ENCODE measurements at regions not wholly inside any gene's neighbourhood (a gene's known extent, or its start where the extent isn't known, plus 50 kb on each side); places are given as distances from the start of the nearest gene placed in this dataset.
"Not testable (repeated sequence)": the region's sequence is repeated elsewhere in the genome, so short reads cannot be mapped to it uniquely, and the experiment has no call there.

- WGBS (ENCODE audit: missing lambda C conversion rate), result 31% methylated on average over 1 of the region's 1 CpG
- no peak for ATAC-seq
Observed at GRCh38 chr12:72748971-72749370, 476.8 kb downstream of the TRHDE start.

GRCh38 chr12:72753571-72753970 is 481.4 kb downstream of the TRHDE start:
- Histone ChIP-seq H3K27ac (no peak overlapping the region), H3K9me3 (peaks cover 2% of the 10 kb centered on the region; the same call in 1 of the 3 replicates), H3K4me1 (no peaks in the 10 kb centered on the region), H3K4me2 (no peak overlapping the region), H3K4me3 (no peak overlapping the region)
- CTCF ChIA-PET, result interaction anchor here (0.6 kb wide), 1 partner anchor 15 kb away, joined by 3 read pairs; no protein-coding TSS in a partner anchor
- POLR2A ChIA-PET, result no interaction called here
- 23% methylated on average over 3 of the region's 3 CpGs for WGBS (ENCODE audit: missing lambda C conversion rate)
- ATAC-seq (no peak), DNase-seq (ENCODE audit: low read depth in 1 of 2, low spot score in 1 of 2) (no peak), FAIRE-seq (no peak)
- TF ChIP-seq HDAC2 (IDR thresholded peaks at IDR 0.05), result no peak
- TF ChIP-seq RNF2 (IDR thresholded peaks at IDR 0.05; ENCODE audit: borderline replicate concordance, low read depth), result no peak
- no peak for TF ChIP-seq POLR2AphosphoS2 (conservative IDR thresholded peaks at IDR 0.05; ENCODE audit: low read length)
- no peak for TF ChIP-seq HOXB5 (CRISPR knock-in tag; IDR thresholded peaks at IDR 0.05)
- TF ChIP-seq CHD2 (IDR thresholded peaks at IDR 0.05; ENCODE audit: low read length, partially characterized antibody), result no peak
- TF ChIP-seq EHMT2 (IDR thresholded peaks at IDR 0.05; ENCODE audit: low read depth), result no peak
- no peak for TF ChIP-seq FOSL2 (IDR thresholded peaks at IDR 0.05)
- TF ChIP-seq FOSL2 (CRISPR knock-in tag; IDR thresholded peaks at IDR 0.05), result no peak
- TF ChIP-seq BHLHE40 (IDR thresholded peaks at IDR 0.05; ENCODE audit: low read depth, low read length), result no peak
- no peak for TF ChIP-seq MAZ (IDR thresholded peaks at IDR 0.05; ENCODE audit: borderline replicate concordance, low read depth, low read length)
- no peak for TF ChIP-seq KDM1A (IDR thresholded peaks at IDR 0.05; ENCODE audit: low read depth)
- no peak for TF ChIP-seq NR3C1 (IDR thresholded peaks at IDR 0.05)
- no peak for TF ChIP-seq RARB (CRISPR knock-in tag; IDR thresholded peaks at IDR 0.05)
- TF ChIP-seq ZSCAN20 (CRISPR knock-in tag; IDR thresholded peaks at IDR 0.05), result no peak

More at GRCh38 chr12:72748971-72749370, 476.8 kb downstream of the TRHDE start:
- TF ChIP-seq ZNF302 (CRISPR knock-in tag; IDR thresholded peaks at IDR 0.05) (no peak), HEYL (CRISPR knock-in tag; IDR thresholded peaks at IDR 0.05) (no peak), MAZ (IDR thresholded peaks at IDR 0.05; ENCODE audit: borderline replicate concordance, low read depth, low read length) (no peak), NR3C1 (IDR thresholded peaks at IDR 0.05) (no peak), EHF (CRISPR knock-in tag; IDR thresholded peaks at IDR 0.05) (no peak), CEBPB (IDR thresholded peaks at IDR 0.05) (no peak), HMGXB4 (CRISPR knock-in tag; IDR thresholded peaks at IDR 0.05; ENCODE audit: borderline replicate concordance) (no peak), SREBF2 (IDR thresholded peaks at IDR 0.05) (no peak), HOXB13 (CRISPR knock-in tag; IDR thresholded peaks at IDR 0.05; ENCODE audit: low read depth) (no peak), FOXS1 (CRISPR knock-in tag; IDR thresholded peaks at IDR 0.05) (no peak), SMC3 (IDR thresholded peaks at IDR 0.05) (no peak), HOXA7 (CRISPR knock-in tag; IDR thresholded peaks at IDR 0.05) (no peak), TFCP2L1 (CRISPR knock-in tag; IDR thresholded peaks at IDR 0.05) (no peak), CTCF (IDR thresholded peaks at IDR 0.05) (no peak), MYC (IDR thresholded peaks at IDR 0.05; ENCODE audit: borderline replicate concordance, low read length) (no peak)
- no peak for FAIRE-seq
- CTCF ChIA-PET, result no interaction called here
- POLR2A ChIA-PET, result no interaction called here
- no peak overlapping the region for H3K4me2 ChIP-seq
- no peak overlapping the region for H3K27ac ChIP-seq
- H3K4me3 ChIP-seq, result no peak overlapping the region
- H3K4me1 ChIP-seq, result no peaks in the 10 kb centered on the region
- no peak for DNase-seq (ENCODE audit: low read depth in 1 of 2, low spot score in 1 of 2)
- no peaks in the 10 kb centered on the region for H3K9me3 ChIP-seq

- H3K4me1 ChIP-seq; H3K4me3 ChIP-seq; POLR2A ChIA-PET; ATAC-seq; H3K4me2 ChIP-seq; CTCF ChIA-PET; H3K27ac ChIP-seq; DNase-seq (ENCODE audit: low read depth in 1 of 2, low spot score in 1 of 2); FAIRE-seq; H3K9me3 ChIP-seq: not testable (repeated sequence)
- 24% methylated on average over 18 of the region's 18 CpGs for WGBS (ENCODE audit: missing lambda C conversion rate)
Observed at GRCh38 chr12:72754026-72754425, 481.9 kb downstream of the TRHDE start.

All from A549 (cell line).